Progenitor cell of endocrine pancreas (in vitro differentiated cells): ENCODE measurements at regions not wholly inside any gene's neighbourhood (a gene's known extent, or its start where the extent isn't known, plus 50 kb on each side); places are given as distances from the start of the nearest gene placed in this dataset.

ENCODE experiments used
- DNase-seq: peaks from one replicate; pipeline ENCODE4 v3.0.0; 2021; ENCODE audit warnings: low spot score; ENCODE audit not compliant: unreplicated experiment
- H3K27ac Mint-ChIP-seq: 2 replicates; pipeline ENCODE4 v1.8.0; 2021; ENCODE audit warnings: mild to moderate bottlenecking, moderate library complexity, mixed read lengths
- H3K27me3 Mint-ChIP-seq: 2 replicates; pipeline ENCODE4 v1.8.0; 2021; ENCODE audit warnings: mixed read lengths
- H3K36me3 Mint-ChIP-seq: 2 replicates; pipeline ENCODE4 v1.8.0; 2022; ENCODE audit warnings: mixed read lengths; ENCODE audit not compliant: insufficient read depth
- H3K4me1 Mint-ChIP-seq: 2 replicates; pipeline ENCODE4 v1.8.0; 2021; ENCODE audit warnings: low read depth, mixed read lengths
- H3K4me3 Mint-ChIP-seq: 2 replicates; pipeline ENCODE4 v1.8.0; 2021; ENCODE audit warnings: low read depth, mild to moderate bottlenecking, moderate library complexity, mixed read lengths
- H3K9me3 Mint-ChIP-seq: 2 replicates; pipeline ENCODE4 v1.8.0; 2021; ENCODE audit warnings: low read depth, mixed read lengths
- TF ChIP-seq, protein P1 (sequence below): fragments of 200-600 bp; sonication (generic); IDR thresholded peaks from one replicate; pipeline ENCODE4 v1.5.0; 2021; ENCODE audit warnings: antibody characterized with exemption, mild to moderate bottlenecking; ENCODE audit not compliant: unreplicated experiment

- H3K9me3 Mint-ChIP-seq = no peaks in the 10 kb centered on the region
- no peak for DNase-seq
- H3K4me3 Mint-ChIP-seq = no peak overlapping the region
- no peak overlapping the region for H3K27ac Mint-ChIP-seq
- no peaks in the 10 kb centered on the region for H3K4me1 Mint-ChIP-seq
- no peaks in the 10 kb centered on the region for H3K36me3 Mint-ChIP-seq
- TF ChIP-seq, protein P1, sequence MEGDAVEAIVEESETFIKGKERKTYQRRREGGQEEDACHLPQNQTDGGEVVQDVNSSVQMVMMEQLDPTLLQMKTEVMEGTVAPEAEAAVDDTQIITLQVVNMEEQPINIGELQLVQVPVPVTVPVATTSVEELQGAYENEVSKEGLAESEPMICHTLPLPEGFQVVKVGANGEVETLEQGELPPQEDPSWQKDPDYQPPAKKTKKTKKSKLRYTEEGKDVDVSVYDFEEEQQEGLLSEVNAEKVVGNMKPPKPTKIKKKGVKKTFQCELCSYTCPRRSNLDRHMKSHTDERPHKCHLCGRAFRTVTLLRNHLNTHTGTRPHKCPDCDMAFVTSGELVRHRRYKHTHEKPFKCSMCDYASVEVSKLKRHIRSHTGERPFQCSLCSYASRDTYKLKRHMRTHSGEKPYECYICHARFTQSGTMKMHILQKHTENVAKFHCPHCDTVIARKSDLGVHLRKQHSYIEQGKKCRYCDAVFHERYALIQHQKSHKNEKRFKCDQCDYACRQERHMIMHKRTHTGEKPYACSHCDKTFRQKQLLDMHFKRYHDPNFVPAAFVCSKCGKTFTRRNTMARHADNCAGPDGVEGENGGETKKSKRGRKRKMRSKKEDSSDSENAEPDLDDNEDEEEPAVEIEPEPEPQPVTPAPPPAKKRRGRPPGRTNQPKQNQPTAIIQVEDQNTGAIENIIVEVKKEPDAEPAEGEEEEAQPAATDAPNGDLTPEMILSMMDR = no peak
- no peaks in the 10 kb centered on the region for H3K27me3 Mint-ChIP-seq
These were observed 645.3 kb downstream of the TBC1D4 start for GRCh38 chr13:74836628-74837027.

- no peak for DNase-seq
- no peak overlapping the region for H3K27ac Mint-ChIP-seq
- H3K9me3 Mint-ChIP-seq = no peaks in the 10 kb centered on the region
- no peaks in the 10 kb centered on the region for H3K36me3 Mint-ChIP-seq
- no peaks in the 10 kb centered on the region for H3K27me3 Mint-ChIP-seq
- TF ChIP-seq, protein P1 = no peak
- H3K4me1 Mint-ChIP-seq = no peaks in the 10 kb centered on the region
- H3K4me3 Mint-ChIP-seq = no peak overlapping the region
These were observed 646.4 kb downstream of the TBC1D4 start for GRCh38 chr13:74835579-74835978.

DNA sequence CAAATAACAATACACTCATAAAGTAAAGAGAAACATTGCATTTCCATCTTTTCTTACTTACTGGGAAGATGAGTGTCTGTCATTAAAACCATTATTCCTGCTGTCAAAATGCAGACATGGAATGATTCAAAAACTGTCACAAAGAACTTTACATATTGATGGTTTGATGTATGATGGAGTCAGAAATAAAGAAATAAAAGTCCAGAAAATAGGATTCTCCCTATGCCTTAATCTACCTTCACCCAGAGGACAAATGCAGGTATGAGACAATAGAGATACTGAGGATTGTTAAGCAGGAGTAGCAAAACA lies 656.1 kb downstream of the TBC1D4 start:
- Mint-ChIP-seq H3K27me3 (no peaks in the 10 kb centered on the region), H3K36me3 (no peaks in the 10 kb centered on the region), H3K9me3 (no peaks in the 10 kb centered on the region), H3K4me1 (peaks cover 3% of the 10 kb centered on the region), H3K27ac (no peak overlapping the region), H3K4me3 (no peak overlapping the region)
- TF ChIP-seq, protein P1 = no peak
- DNase-seq = no peak

GRCh38 chr13:74825152-74825937 lies 656.6 kb downstream of the TBC1D4 start:
- H3K9me3 Mint-ChIP-seq = no peaks in the 10 kb centered on the region
- TF ChIP-seq, protein P1 = no peak
- H3K4me1 Mint-ChIP-seq = peaks cover 4% of the 10 kb centered on the region
- no peaks in the 10 kb centered on the region for H3K27me3 Mint-ChIP-seq
- H3K27ac Mint-ChIP-seq = no peak overlapping the region
- H3K4me3 Mint-ChIP-seq = no peak overlapping the region
- no peaks in the 10 kb centered on the region for H3K36me3 Mint-ChIP-seq
- DNase-seq = no peak

DNA sequence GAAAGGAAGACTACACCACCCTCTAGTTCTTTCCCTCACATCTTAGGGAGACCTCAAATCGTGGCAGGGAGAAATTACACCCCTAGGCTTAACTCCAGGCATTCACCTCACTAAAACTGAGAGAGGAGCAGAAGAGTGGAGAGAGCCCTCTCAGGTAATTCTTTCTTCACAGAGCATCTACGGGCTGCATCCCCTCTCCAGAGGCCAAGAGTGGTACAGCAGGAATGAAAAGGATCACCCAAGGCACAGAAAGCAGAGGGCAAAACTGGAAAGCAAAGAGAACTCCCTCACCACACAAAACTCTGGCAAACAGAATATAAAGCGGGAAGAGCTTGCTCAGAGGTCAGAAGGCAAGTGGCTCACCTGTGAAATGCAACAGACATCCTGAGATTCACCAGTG lies 661.2 kb downstream of the TBC1D4 start:
- DNase-seq = no peak
- TF ChIP-seq, protein P1 = no peak
- H3K9me3 Mint-ChIP-seq = no peaks in the 10 kb centered on the region
- no peaks in the 10 kb centered on the region for H3K27me3 Mint-ChIP-seq
- no peak overlapping the region for H3K4me3 Mint-ChIP-seq
- no peak overlapping the region for H3K27ac Mint-ChIP-seq
- peaks cover 4% of the 10 kb centered on the region for H3K4me1 Mint-ChIP-seq
- no peaks in the 10 kb centered on the region for H3K36me3 Mint-ChIP-seq
